ENCODE measurements at regions not wholly inside any gene's neighbourhood (a gene's known extent, or its start where the extent isn't known, plus 50 kb on each side); places are given as distances from the start of the nearest gene placed in this dataset.

DNA sequence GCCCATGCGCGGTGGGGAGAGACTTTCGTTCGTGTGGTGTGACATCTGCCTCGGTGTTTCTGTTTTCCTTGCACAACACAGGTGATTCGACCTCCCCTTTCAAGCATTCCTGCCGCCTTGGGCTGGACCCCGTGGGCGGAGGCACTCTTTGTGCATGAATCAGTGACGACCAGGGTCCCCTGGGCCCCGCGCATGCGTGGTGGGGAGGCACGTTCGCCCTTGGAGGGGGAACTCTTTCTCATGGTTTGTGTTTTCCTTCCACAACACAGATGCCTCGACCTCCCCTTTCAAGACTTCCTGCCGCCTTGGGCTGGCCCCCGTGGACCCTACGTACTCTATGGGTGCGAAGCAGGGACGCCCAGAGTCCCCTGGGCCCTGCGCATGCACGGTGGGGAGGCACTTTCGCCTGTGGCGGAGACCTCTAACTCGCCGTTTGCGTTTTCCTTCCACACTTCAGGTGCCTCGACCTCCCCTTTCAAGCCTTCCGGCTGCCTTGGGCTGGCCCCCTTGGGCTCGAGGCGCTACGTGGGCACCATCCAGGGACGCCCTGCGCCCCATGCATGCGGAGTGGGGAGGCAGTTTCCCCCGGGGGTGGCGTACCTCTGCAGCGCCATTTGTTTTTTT lies 340.9 kb downstream of the ALG10 start:
- TF ChIP-seq CTCF (IDR thresholded peaks at IDR 0.05) (no peak), POLR2A (IDR thresholded peaks at IDR 0.05) (no peak), EP300 (IDR thresholded peaks at IDR 0.05) (no peak)
